ENCODE measurements at regions not wholly inside any gene's neighbourhood (a gene's known extent, or its start where the extent isn't known, plus 50 kb on each side); places are given as distances from the start of the nearest gene placed in this dataset.

- 51 to 79% (median 73%) methylated on average over 4 of the region's 4 CpGs for WGBS, 5 donors
- H3K4me1 ChIP-seq = no peaks in the 10 kb centered on the region
- no peak for TF ChIP-seq EP300 (IDR thresholded peaks at IDR 0.05)
- TF ChIP-seq POLR2AphosphoS5 (IDR thresholded peaks at IDR 0.05) = no peak
- TF ChIP-seq CTCF (IDR thresholded peaks at IDR 0.05) = no peak
- no peak for TF ChIP-seq POLR2A (IDR thresholded peaks at IDR 0.05)
- no peaks in the 10 kb centered on the region for H3K36me3 ChIP-seq
- H3K27ac ChIP-seq = no peak overlapping the region
- no peak overlapping the region for H3K4me3 ChIP-seq
- H3K9me3 ChIP-seq = no peaks in the 10 kb centered on the region
- no peaks in the 10 kb centered on the region for H3K27me3 ChIP-seq
- intact Hi-C loops (cut with DNase I; ENCODE audit: low total_unique reads) = no loop called here
- no peak for DNase-seq
Observed at GRCh38 chr4:154039435-154040343, 250.8 kb upstream of the SFRP2 start.

GRCh38 chr4:154036856-154037255 lies 248.0 kb upstream of the SFRP2 start:
- no peak for DNase-seq
- H3K4me1 ChIP-seq = no peaks in the 10 kb centered on the region
- H3K27ac ChIP-seq = no peak overlapping the region
- no peaks in the 10 kb centered on the region for H3K36me3 ChIP-seq
- H3K4me3 ChIP-seq = no peak overlapping the region
- no peaks in the 10 kb centered on the region for H3K27me3 ChIP-seq
- no peak for TF ChIP-seq POLR2AphosphoS5 (IDR thresholded peaks at IDR 0.05)
- no peak for TF ChIP-seq CTCF (IDR thresholded peaks at IDR 0.05)
- no peak for TF ChIP-seq POLR2A (IDR thresholded peaks at IDR 0.05)
- H3K9me3 ChIP-seq = peaks cover 0 to 8% (median 6%) of the 10 kb centered on the region in 4 donors
- WGBS, 5 donors = 64 to 93% (median 86%) methylated on average over 3 of the region's 3 CpGs
- intact Hi-C loops (cut with DNase I; ENCODE audit: low total_unique reads) = no loop called here

- H3K36me3 ChIP-seq = no peaks in the 10 kb centered on the region
- no peaks in the 10 kb centered on the region for H3K27me3 ChIP-seq
- intact Hi-C loops (cut with DNase I; ENCODE audit: low total_unique reads) = no loop called here
- TF ChIP-seq POLR2A (IDR thresholded peaks at IDR 0.05) (no peak), POLR2AphosphoS5 (IDR thresholded peaks at IDR 0.05) (no peak), EP300 (IDR thresholded peaks at IDR 0.05) (no peak), CTCF (IDR thresholded peaks at IDR 0.05) (no peak)
- no peak overlapping the region for H3K27ac ChIP-seq
- no peak for DNase-seq
- no peak overlapping the region for H3K4me3 ChIP-seq
- H3K4me1 ChIP-seq = no peaks in the 10 kb centered on the region
- peaks cover 0 to 10% (median 8%) of the 10 kb centered on the region in 4 donors for H3K9me3 ChIP-seq
- WGBS, 5 donors = 78 to 88% (median 85%) methylated on average over 1 of the region's 1 CpG
Observed at GRCh38 chr4:154035341-154035740, 246.5 kb upstream of the SFRP2 start.

- no peak for DNase-seq
- H3K27ac ChIP-seq = no peak overlapping the region
- H3K36me3 ChIP-seq = no peaks in the 10 kb centered on the region
- WGBS, 5 donors = 31 to 59% (median 51%) methylated on average over 2 to 3 of the region's 3 CpGs
- TF ChIP-seq POLR2A (IDR thresholded peaks at IDR 0.05) (no peak), POLR2AphosphoS5 (IDR thresholded peaks at IDR 0.05) (no peak), CTCF (IDR thresholded peaks at IDR 0.05) (no peak)
- H3K4me1 ChIP-seq = no peaks in the 10 kb centered on the region
- peaks cover 0 to 10% (median 8%) of the 10 kb centered on the region in 4 donors for H3K9me3 ChIP-seq
- intact Hi-C loops (cut with DNase I; ENCODE audit: low total_unique reads) = no loop called here
- no peak overlapping the region for H3K4me3 ChIP-seq
- H3K27me3 ChIP-seq = no peaks in the 10 kb centered on the region
Observed at GRCh38 chr4:154033921-154034320, 245.0 kb upstream of the SFRP2 start.
